ENCODE measurements at regions not wholly inside any gene's neighbourhood (a gene's known extent, or its start where the extent isn't known, plus 50 kb on each side); places are given as distances from the start of the nearest gene placed in this dataset.

DNA sequence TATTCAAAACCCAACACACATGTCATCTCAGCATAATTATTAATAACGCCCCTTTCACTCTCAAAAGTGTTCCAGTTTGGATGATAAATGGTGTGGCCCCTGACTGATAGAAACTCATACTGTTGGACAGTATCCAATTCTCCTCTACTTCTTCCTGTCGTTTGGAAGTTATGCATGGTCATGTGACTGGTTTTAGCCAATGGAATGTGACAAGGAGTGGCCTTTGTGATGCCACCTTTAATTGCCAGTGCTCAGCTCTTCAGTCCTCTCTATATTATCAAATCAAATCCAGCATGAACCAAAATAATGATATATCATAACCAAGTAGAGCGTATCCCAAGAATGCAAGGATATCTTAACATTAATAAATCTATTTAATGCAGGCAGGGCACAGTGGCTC is 117.8 kb upstream of the SPIN1 start:
- no peak for DNase-seq
- H3K36me3 ChIP-seq: no peaks in the 10 kb centered on the region
- no peak overlapping the region for H3K27ac ChIP-seq
- H3K9me3 ChIP-seq: no peaks in the 10 kb centered on the region
- intact Hi-C loops (cut with DNase I): no loop called here
- H3K4me1 ChIP-seq: no peaks in the 10 kb centered on the region
- H3K27me3 ChIP-seq: no peaks in the 10 kb centered on the region
- 76 to 84% (median 81%) methylated on average over 3 of the region's 3 CpGs for WGBS, 4 donors
- ATAC-seq: no peak
- no peak for TF ChIP-seq POLR2A (IDR thresholded peaks at IDR 0.05)
- TF ChIP-seq, protein P1, sequence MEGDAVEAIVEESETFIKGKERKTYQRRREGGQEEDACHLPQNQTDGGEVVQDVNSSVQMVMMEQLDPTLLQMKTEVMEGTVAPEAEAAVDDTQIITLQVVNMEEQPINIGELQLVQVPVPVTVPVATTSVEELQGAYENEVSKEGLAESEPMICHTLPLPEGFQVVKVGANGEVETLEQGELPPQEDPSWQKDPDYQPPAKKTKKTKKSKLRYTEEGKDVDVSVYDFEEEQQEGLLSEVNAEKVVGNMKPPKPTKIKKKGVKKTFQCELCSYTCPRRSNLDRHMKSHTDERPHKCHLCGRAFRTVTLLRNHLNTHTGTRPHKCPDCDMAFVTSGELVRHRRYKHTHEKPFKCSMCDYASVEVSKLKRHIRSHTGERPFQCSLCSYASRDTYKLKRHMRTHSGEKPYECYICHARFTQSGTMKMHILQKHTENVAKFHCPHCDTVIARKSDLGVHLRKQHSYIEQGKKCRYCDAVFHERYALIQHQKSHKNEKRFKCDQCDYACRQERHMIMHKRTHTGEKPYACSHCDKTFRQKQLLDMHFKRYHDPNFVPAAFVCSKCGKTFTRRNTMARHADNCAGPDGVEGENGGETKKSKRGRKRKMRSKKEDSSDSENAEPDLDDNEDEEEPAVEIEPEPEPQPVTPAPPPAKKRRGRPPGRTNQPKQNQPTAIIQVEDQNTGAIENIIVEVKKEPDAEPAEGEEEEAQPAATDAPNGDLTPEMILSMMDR (IDR thresholded peaks at IDR 0.05): no peak
- H3K4me3 ChIP-seq: no peak overlapping the region

DNA sequence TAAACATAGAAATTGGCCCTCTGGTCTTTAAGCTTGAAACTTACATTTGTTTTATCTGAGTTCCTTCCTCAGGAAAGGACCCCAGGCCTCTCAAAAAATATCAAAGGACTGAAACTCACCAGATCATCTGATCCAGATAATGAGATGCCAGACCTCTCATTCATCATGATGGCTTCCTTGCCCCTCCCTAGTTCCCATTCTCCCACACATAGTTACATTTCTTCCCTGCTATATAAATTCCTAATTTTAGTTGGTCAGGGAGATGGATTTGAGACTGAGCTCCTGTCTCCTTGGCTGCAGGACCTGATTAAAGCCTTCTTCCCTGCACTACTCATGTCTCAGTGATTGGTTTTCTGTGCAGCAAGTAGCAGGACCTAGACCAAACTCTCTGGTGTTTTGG is 119.4 kb upstream of the SPIN1 start:
- Histone ChIP-seq H3K36me3 (no peaks in the 10 kb centered on the region), H3K9me3 (no peaks in the 10 kb centered on the region), H3K4me3 (no peak overlapping the region), H3K4me1 (no peaks in the 10 kb centered on the region), H3K27me3 (no peaks in the 10 kb centered on the region), H3K27ac (no peak overlapping the region)
- intact Hi-C loops (cut with DNase I): no loop called here
- no peak for DNase-seq
- ATAC-seq: no peak
- no peak for TF ChIP-seq POLR2A (IDR thresholded peaks at IDR 0.05)
- TF ChIP-seq, protein P1 (IDR thresholded peaks at IDR 0.05): no peak

DNA sequence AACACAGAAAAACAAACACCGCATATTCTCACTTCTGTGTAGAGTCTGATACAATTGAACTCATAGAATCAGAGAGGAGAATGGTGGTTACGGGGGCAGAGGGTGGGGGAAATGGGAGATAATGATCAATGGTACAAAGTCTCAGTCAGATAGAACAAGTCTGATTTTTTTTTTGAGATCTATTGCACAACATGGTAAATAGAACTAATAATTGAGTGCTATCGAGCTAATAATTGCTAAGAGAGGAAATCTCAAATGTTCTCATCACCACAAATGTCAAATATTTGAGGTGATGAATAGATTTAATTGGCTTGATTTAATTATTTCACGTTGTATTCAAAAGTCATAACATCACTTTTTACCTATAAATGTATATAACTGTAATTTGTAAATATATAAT is 121.0 kb upstream of the SPIN1 start:
- no peaks in the 10 kb centered on the region for H3K27me3 ChIP-seq
- no peaks in the 10 kb centered on the region for H3K4me1 ChIP-seq
- ATAC-seq (no peak), DNase-seq (no peak)
- H3K36me3 ChIP-seq: no peaks in the 10 kb centered on the region
- TF ChIP-seq, protein P1 (IDR thresholded peaks at IDR 0.05): no peak
- TF ChIP-seq POLR2A (IDR thresholded peaks at IDR 0.05): no peak
- no peak overlapping the region for H3K4me3 ChIP-seq
- H3K27ac ChIP-seq: no peak overlapping the region
- no peaks in the 10 kb centered on the region for H3K9me3 ChIP-seq
- WGBS, 4 donors: 90 to 94% (median 92%) methylated on average over 4 of the region's 4 CpGs
- intact Hi-C loops (cut with DNase I): no loop called here

DNA sequence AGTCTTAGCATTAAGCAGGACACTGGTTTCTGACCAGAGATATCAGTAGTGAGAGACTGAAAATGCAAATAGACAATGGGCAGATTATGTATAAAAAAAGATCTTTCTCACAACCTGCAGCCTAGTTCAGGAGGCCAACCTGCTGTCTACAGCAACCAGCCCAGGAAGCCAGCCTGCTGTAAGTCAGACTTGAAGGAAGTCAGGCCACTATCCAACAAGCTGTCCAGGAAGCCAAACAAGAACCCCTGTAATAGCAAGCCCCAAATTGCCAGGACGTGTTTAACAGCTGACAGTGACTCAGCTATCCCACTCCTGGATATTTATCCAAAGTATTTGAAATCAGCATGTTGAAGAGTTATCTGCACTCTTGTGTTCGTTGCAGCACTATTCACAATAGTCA is 121.8 kb upstream of the SPIN1 start:
- Histone ChIP-seq H3K9me3 (no peaks in the 10 kb centered on the region), H3K36me3 (no peaks in the 10 kb centered on the region), H3K4me1 (no peaks in the 10 kb centered on the region), H3K27me3 (no peaks in the 10 kb centered on the region), H3K4me3 (no peak overlapping the region), H3K27ac (no peak overlapping the region)
- DNase-seq (no peak), ATAC-seq (no peak)
- no peak for TF ChIP-seq POLR2A (IDR thresholded peaks at IDR 0.05)
- TF ChIP-seq, protein P1 (IDR thresholded peaks at IDR 0.05): no peak
- 58 to 90% (median 74%) methylated on average over 2 of the region's 2 CpGs for WGBS, 4 donors
- intact Hi-C loops (cut with DNase I): no loop called here
